GM12875 (cell line): ENCODE measurements at regions not wholly inside any gene's neighbourhood (a gene's known extent, or its start where the extent isn't known, plus 50 kb on each side); places are given as distances from the start of the nearest gene placed in this dataset.

Experiments used
- H3K4me3 ChIP-seq: one replicate; pipeline ENCODE4 v1.5.1; 2011; ENCODE audit warnings: low read depth, low read length, control low read depth
- TF ChIP-seq, protein P1 (sequence below): IDR thresholded peaks from 2 replicates; pipeline ENCODE4 v1.5.1; 2011; ENCODE audit warnings: low read depth, mild to moderate bottlenecking, control low read depth, inconsistent platforms, low read length, moderate library complexity, borderline replicate concordance; ENCODE audit not compliant: insufficient read depth

DNA sequence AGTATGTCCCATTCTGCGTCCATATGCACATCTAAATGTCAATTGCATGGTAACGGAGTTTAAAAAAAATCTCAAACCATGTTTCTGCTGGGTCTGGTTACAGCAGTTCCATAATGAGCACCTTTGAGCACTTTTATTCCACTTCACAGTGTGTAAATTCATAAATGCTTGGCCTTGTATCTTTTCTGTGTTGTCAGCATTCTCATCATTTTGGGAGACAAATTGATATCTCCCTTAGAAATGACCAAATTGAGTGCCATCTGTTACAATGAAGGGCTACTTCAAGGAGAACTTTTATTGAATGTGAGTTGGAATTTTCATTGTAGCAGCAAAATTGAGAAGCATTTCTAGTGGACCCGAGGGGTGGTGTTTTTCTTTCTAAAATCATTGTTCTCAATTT, 432.9 kb upstream of the PCDH9 start:
- TF ChIP-seq, protein P1, sequence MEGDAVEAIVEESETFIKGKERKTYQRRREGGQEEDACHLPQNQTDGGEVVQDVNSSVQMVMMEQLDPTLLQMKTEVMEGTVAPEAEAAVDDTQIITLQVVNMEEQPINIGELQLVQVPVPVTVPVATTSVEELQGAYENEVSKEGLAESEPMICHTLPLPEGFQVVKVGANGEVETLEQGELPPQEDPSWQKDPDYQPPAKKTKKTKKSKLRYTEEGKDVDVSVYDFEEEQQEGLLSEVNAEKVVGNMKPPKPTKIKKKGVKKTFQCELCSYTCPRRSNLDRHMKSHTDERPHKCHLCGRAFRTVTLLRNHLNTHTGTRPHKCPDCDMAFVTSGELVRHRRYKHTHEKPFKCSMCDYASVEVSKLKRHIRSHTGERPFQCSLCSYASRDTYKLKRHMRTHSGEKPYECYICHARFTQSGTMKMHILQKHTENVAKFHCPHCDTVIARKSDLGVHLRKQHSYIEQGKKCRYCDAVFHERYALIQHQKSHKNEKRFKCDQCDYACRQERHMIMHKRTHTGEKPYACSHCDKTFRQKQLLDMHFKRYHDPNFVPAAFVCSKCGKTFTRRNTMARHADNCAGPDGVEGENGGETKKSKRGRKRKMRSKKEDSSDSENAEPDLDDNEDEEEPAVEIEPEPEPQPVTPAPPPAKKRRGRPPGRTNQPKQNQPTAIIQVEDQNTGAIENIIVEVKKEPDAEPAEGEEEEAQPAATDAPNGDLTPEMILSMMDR, result no peak
- no peak overlapping the region for H3K4me3 ChIP-seq

DNA sequence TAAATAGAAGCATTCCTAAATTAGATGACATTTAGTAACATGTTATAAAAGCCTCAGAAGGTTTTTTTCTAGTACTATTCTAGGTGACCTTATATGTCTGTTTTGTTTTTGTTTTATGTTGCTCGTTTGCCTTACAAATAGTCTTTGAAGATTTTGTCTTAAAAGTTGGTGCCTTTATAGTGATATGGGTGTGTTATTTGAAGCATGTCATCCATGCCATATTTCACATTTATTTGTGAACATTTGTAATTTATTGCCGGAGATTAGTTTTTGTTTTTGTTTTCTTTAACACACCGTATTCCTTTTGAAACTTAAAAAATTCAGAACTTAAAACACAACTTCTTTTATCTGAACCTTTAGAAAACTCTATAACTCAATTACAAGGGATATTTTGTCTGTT, 422.8 kb upstream of the PCDH9 start:
- TF ChIP-seq, protein P1, result no peak
- H3K4me3 ChIP-seq, result no peak overlapping the region

DNA sequence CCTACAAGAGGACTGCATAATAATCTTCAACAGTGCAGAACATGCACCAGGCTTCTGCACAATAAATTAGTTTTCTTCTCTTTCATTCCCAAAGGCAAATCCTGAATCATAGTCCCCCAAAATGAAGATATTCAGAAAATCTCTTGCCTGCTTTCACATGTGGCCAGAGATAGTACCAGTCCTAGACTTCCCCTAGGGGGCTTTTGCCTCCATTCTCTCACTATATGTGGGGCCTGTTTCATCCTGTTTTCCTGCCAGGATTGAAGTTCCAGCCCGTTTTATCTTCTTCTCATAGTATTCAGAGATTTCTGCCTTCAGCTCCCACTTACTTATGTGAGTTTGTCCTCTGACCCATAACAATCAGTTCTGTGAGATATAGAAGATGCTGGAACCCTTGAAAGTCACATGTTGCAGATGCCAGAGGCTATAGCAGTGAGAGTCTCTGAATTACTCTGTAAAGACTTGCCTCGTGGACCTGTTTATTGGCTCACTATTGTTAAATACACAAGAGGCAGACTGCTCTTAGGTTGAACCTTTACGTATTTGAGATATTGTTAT, 421.9 kb upstream of the PCDH9 start:
- TF ChIP-seq, protein P1, result no peak

DNA sequence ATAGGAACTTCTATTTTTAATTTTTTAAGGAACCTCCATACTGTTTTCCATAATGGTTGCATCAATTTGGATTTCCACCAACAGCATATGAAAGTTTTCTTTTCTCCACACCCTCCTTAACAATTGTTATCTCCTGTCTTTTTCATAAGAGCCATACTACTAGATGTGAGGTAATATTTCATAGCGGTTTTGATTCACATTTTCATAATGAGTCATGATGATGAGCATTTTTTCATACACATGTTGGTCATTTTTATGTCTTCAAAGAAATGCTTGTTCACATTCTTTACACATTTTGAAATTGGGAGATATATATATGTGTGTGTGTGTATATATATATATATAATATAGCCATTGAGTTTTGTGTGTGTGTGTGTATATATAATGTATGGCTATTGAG, 420.3 kb upstream of the PCDH9 start:
- H3K4me3 ChIP-seq, result no peak overlapping the region
- TF ChIP-seq, protein P1, result no peak

More for the DNA sequence above, 421.9 kb upstream of the PCDH9 start:
- H3K4me3 ChIP-seq, result no peak overlapping the region

DNA sequence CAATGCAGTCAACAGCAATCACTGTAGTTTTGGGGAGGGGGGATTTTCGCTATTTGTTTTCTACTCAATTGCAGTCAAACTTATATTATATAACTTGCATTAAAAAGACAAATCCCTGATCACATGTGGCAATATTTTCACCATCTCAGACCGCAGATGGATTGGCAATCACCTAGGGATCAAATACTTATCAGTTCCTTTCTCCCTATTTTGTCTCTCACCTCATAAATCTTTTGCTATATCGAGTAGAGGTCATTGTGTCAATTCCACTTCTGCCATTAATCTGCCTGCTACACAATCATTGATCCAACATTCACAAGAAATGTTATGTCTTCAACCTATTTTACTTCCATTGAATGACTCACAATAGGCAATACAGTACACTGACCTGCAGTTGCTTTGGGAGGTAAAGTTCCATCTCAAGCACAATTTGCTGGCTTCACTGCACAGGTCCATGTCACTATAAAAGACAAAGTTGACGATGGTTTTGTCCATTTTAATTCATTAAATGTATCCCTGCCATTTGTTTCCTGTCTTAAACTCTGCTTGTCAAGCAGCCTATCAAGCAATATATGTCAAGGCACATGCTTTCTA, 415.8 kb upstream of the PCDH9 start:
- no peak overlapping the region for H3K4me3 ChIP-seq
- TF ChIP-seq, protein P1, result no peak

DNA sequence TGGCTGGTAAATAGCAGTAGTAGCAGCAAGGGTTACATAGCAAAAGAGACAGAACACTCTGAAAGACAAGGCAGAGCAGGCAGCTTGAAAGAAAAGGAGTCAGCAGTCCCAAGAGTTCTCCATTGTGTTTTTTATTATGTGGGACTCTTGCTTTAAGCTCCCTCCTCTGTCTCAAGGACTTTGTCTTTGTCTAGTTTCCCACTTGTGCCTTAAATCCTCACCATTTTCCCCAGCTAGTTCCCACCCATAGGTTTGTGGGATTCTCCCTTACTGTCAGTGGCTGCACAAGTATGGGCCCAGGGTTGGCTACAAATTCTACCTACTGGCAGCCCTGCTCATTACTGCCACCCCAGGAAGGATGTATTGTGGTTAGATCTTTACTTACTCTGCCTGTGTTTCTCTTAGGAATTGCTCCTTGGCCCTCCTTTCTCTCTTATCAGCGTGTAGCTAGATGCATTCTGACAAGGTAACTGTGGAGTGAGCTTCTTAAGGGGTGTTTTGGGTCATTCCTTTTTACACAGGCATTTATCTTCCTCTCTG, 413.4 kb upstream of the PCDH9 start:
- H3K4me3 ChIP-seq, result no peak overlapping the region
- TF ChIP-seq, protein P1, result no peak

DNA sequence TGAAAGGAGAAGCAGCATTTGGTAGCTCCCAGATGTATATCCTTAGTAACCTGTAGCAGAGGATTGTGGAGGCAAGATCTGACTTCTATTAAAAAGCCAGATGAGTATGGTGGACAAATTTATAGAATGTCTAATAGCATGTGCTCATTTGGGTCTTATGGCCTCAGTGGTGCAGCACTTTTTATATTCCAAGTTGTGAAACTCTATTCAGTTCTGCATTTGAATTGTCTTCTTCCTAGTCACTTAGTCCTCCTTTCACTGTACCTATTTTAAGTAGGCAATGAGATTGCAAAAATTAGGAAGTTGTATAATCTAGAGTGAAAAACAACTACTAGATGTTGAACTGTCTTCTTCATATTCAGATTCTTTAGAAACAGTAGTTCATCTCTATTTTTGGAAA, 412.5 kb upstream of the PCDH9 start:
- TF ChIP-seq, protein P1, result no peak
- H3K4me3 ChIP-seq, result no peak overlapping the region
